ENCODE measurements at regions not wholly inside any gene's neighbourhood (a gene's known extent, or its start where the extent isn't known, plus 50 kb on each side); places are given as distances from the start of the nearest gene placed in this dataset.

DNA sequence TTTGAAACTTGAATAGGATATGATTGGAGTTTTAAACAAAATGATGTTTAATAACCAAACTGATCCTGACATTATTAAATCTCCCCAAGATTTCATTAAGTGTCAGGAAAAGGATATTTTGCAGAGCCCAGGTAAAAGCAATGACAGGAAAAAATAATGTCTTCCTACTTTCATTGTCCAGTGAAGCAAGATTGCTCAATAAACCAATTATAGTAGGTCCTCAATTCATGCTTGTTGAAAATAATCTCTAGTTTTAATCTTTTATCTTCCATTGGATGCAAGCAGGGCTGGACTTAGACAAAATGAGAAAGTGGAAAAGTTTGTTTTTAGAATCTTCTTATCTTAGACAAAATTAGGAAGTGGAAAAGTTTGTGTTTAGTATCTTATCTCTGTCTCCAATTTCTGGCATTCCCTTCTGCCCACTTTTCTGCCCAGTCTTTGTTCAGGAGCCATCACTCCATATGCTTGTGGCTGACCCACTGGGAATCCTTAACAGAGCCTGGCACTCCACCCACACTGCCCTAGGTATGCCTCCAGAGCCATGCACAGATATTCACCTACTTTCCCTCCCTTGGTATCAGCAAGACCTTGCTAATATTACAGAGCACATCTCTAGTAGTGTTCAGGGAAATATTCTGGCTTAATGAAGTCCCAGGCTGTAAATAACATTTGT is 57.0 kb upstream of the CARMIL1 start:
- no peaks in the 10 kb centered on the region for H3K9me3 Mint-ChIP-seq (ENCODE audit: unreplicated experiment)
- TF ChIP-seq, protein P1, sequence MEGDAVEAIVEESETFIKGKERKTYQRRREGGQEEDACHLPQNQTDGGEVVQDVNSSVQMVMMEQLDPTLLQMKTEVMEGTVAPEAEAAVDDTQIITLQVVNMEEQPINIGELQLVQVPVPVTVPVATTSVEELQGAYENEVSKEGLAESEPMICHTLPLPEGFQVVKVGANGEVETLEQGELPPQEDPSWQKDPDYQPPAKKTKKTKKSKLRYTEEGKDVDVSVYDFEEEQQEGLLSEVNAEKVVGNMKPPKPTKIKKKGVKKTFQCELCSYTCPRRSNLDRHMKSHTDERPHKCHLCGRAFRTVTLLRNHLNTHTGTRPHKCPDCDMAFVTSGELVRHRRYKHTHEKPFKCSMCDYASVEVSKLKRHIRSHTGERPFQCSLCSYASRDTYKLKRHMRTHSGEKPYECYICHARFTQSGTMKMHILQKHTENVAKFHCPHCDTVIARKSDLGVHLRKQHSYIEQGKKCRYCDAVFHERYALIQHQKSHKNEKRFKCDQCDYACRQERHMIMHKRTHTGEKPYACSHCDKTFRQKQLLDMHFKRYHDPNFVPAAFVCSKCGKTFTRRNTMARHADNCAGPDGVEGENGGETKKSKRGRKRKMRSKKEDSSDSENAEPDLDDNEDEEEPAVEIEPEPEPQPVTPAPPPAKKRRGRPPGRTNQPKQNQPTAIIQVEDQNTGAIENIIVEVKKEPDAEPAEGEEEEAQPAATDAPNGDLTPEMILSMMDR (IDR thresholded peaks at IDR 0.05): no peak
- no peaks in the 10 kb centered on the region for H3K27me3 Mint-ChIP-seq (ENCODE audit: unreplicated experiment)
- H3K4me3 Mint-ChIP-seq (ENCODE audit: unreplicated experiment): no peak overlapping the region
- H3K27ac Mint-ChIP-seq (ENCODE audit: unreplicated experiment): no peak overlapping the region
- DNase-seq (ENCODE audit: extremely low spot score, unreplicated experiment): no peak
- H3K36me3 Mint-ChIP-seq (ENCODE audit: unreplicated experiment): no peaks in the 10 kb centered on the region
- H3K4me1 Mint-ChIP-seq (ENCODE audit: unreplicated experiment): peaks cover 12% of the 10 kb centered on the region

DNA sequence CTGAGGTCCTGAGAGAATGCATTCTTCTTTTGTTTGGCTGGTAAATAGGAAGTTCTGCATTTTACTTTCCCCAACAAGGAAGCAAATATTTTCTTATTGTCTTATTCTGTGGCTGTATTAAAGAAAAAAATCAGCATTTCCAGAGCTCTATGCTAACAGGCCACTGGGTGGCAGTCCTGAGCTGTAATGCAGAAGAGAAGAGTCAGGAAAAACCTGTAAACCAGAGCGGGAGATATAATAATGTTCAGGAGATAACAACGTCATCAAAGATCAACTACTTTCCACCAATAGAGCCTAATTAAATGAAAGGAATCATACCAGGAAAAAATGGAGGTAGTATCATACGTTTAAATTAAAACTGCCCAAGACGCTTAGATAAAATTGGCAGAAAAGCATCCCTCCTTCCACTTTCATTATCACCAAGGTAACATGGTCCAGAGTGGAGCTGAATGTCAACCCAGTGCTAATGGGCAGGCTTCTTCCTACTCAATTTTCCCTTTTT is 55.6 kb upstream of the CARMIL1 start:
- no peak for DNase-seq (ENCODE audit: extremely low spot score, unreplicated experiment)
- H3K4me1 Mint-ChIP-seq (ENCODE audit: unreplicated experiment): peaks cover 12% of the 10 kb centered on the region
- TF ChIP-seq, protein P1 (IDR thresholded peaks at IDR 0.05): peak; percentile 91
- peak overlapping the region; percentile 46 for H3K4me3 Mint-ChIP-seq (ENCODE audit: unreplicated experiment)
- peak overlapping the region; percentile 8 for H3K27ac Mint-ChIP-seq (ENCODE audit: unreplicated experiment)
- no peaks in the 10 kb centered on the region for H3K36me3 Mint-ChIP-seq (ENCODE audit: unreplicated experiment)
- no peaks in the 10 kb centered on the region for H3K27me3 Mint-ChIP-seq (ENCODE audit: unreplicated experiment)
- H3K9me3 Mint-ChIP-seq (ENCODE audit: unreplicated experiment): no peaks in the 10 kb centered on the region

DNA sequence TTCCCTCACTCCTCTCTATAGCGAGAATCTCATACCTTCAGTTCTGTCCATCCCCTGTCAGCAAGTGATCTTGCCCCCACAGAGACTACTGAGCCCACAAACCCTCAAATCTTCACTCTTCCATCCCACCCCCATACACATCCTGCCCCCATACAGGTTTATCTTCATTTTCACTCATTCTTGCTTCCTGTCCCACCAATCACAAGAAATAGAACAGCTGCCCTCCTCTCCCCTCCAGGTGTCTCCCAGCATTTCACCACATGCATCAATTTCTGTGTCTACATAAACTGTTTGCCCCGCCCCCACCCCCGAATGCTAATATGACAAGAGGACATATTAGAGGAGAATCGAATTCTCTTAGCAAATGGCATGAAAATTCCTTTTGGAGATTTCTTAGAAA is 54.9 kb upstream of the CARMIL1 start:
- peak overlapping the region; percentile 46 for H3K4me3 Mint-ChIP-seq (ENCODE audit: unreplicated experiment)
- H3K27ac Mint-ChIP-seq (ENCODE audit: unreplicated experiment): no peak overlapping the region
- H3K36me3 Mint-ChIP-seq (ENCODE audit: unreplicated experiment): no peaks in the 10 kb centered on the region
- TF ChIP-seq, protein P1 (IDR thresholded peaks at IDR 0.05): no peak
- no peak for DNase-seq (ENCODE audit: extremely low spot score, unreplicated experiment)
- no peaks in the 10 kb centered on the region for H3K9me3 Mint-ChIP-seq (ENCODE audit: unreplicated experiment)
- peaks cover 12% of the 10 kb centered on the region for H3K4me1 Mint-ChIP-seq (ENCODE audit: unreplicated experiment)
- H3K27me3 Mint-ChIP-seq (ENCODE audit: unreplicated experiment): no peaks in the 10 kb centered on the region

DNA sequence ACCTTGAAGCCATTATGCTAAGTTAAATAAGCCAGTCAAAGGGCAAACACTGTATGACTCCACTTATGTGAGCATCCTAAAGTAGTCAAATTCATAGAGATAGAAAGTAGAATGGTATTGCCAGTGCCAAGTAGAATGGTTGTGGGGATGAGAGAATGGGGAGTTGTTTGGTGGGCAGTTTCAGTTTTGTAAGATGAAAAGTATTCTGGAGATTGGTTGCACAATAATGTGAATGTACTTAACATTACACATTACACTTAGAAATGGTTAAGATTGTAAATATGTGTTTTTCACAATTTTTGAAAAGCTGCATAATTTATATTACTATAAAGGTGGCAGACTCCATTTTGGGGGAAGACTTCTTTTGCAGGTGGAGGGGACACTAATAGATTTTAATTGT is 51.3 kb upstream of the CARMIL1 start:
- H3K27ac Mint-ChIP-seq (ENCODE audit: unreplicated experiment): no peak overlapping the region

More for the DNA sequence above, 51.3 kb upstream of the CARMIL1 start:
- Mint-ChIP-seq H3K4me1 (ENCODE audit: unreplicated experiment) (peaks cover 22% of the 10 kb centered on the region), H3K27me3 (ENCODE audit: unreplicated experiment) (no peaks in the 10 kb centered on the region), H3K9me3 (ENCODE audit: unreplicated experiment) (no peaks in the 10 kb centered on the region), H3K4me3 (ENCODE audit: unreplicated experiment) (no peak overlapping the region), H3K36me3 (ENCODE audit: unreplicated experiment) (no peaks in the 10 kb centered on the region)
- no peak for DNase-seq (ENCODE audit: extremely low spot score, unreplicated experiment)
- TF ChIP-seq, protein P1 (IDR thresholded peaks at IDR 0.05): no peak

Measured in osteocyte (in vitro differentiated cells).